ENCODE measurements at regions not wholly inside any gene's neighbourhood (a gene's known extent, or its start where the extent isn't known, plus 50 kb on each side); places are given as distances from the start of the nearest gene placed in this dataset.

- no peak for DNase-seq (ENCODE audit: low spot score)
- no peak overlapping the region for H3K4me3 ChIP-seq
- TF ChIP-seq CTCF (IDR thresholded peaks at IDR 0.05): no peak
- no peak overlapping the region for H3K27ac ChIP-seq
Measured at GRCh38 chr4:64777286-64777685, 368.0 kb upstream of the TECRL start.

- no peak for DNase-seq (ENCODE audit: low spot score)
- H3K4me3 ChIP-seq: no peak overlapping the region
- H3K27ac ChIP-seq: no peak overlapping the region
Measured at GRCh38 chr4:64776820-64777219, 367.6 kb upstream of the TECRL start.

GRCh38 chr4:64774626-64775025 lies 365.4 kb upstream of the TECRL start:
- H3K27ac ChIP-seq: no peak overlapping the region
- TF ChIP-seq CTCF (IDR thresholded peaks at IDR 0.05): no peak
- DNase-seq (ENCODE audit: low spot score): no peak
- H3K4me3 ChIP-seq: no peak overlapping the region

More at GRCh38 chr4:64776820-64777219, 367.6 kb upstream of the TECRL start:
- TF ChIP-seq CTCF (IDR thresholded peaks at IDR 0.05): no peak

GRCh38 chr4:64771149-64771548 lies 361.9 kb upstream of the TECRL start:
- TF ChIP-seq CTCF (IDR thresholded peaks at IDR 0.05): no peak
- no peak overlapping the region for H3K27ac ChIP-seq
- no peak overlapping the region for H3K4me3 ChIP-seq
- no peak for DNase-seq (ENCODE audit: low spot score)

GRCh38 chr4:64767547-64767946 lies 358.3 kb upstream of the TECRL start:
- no peak overlapping the region for H3K4me3 ChIP-seq
- DNase-seq (ENCODE audit: low spot score): no peak
- no peak for TF ChIP-seq CTCF (IDR thresholded peaks at IDR 0.05)

GRCh38 chr4:64766565-64766964 lies 357.3 kb upstream of the TECRL start:
- no peak for DNase-seq (ENCODE audit: low spot score)
- Histone ChIP-seq H3K27ac (no peak overlapping the region), H3K4me3 (no peak overlapping the region)
- TF ChIP-seq CTCF (IDR thresholded peaks at IDR 0.05): no peak

More at GRCh38 chr4:64767547-64767946, 358.3 kb upstream of the TECRL start:
- H3K27ac ChIP-seq: no peak overlapping the region

- no peak for DNase-seq (ENCODE audit: low spot score)
- no peak overlapping the region for H3K27ac ChIP-seq
- no peak for TF ChIP-seq CTCF (IDR thresholded peaks at IDR 0.05)
- no peak overlapping the region for H3K4me3 ChIP-seq
Measured at GRCh38 chr4:64756016-64756415, 346.8 kb upstream of the TECRL start.

Measured in coronary artery (tissue), 2 donors.